Left lung (tissue), 4 donors: ENCODE measurements at regions not wholly inside any gene's neighbourhood (a gene's known extent, or its start where the extent isn't known, plus 50 kb on each side); places are given as distances from the start of the nearest gene placed in this dataset.

ENCODE experiments used
- ATAC-seq: fragments of 200-7000 bp; cut with Tn5 transposase; one replicate; pipeline ENCODE4 v1.9.1; 2020; ENCODE audit warnings: moderate library complexity
- DNase-seq, 4 donors: peaks; one replicate each; pipeline ENCODE4 v3.0.0-alpha.2; 2013 to 2020
- H3K27ac ChIP-seq, 2 donors: fragments of 200-600 bp; sonication (generic) in 1 of 2; one replicate each; pipeline versions ENCODE4 v1.5.0 to v1.8.0; 2020 to 2021
- H3K27me3 ChIP-seq, 2 donors: fragments of 200-600 bp; sonication (generic) in 1 of 2; one replicate each; pipeline versions ENCODE4 v1.5.0 to v1.8.0; 2020 to 2021
- H3K36me3 ChIP-seq, 2 donors: fragments of 200-600 bp; sonication (generic) in 1 of 2; one replicate each; pipeline versions ENCODE4 v1.5.0 to v1.8.0; 2020 to 2021
- H3K4me1 ChIP-seq, 2 donors: fragments of 200-600 bp; one replicate each; pipeline ENCODE4 v1.8.0; 2021
- H3K4me3 ChIP-seq, 2 donors: fragments of 200-600 bp; sonication (generic) in 1 of 2; one replicate each; pipeline versions ENCODE4 v1.5.0 to v1.8.0; 2020 to 2021; ENCODE audit warnings: mild to moderate bottlenecking in 1 of 2
- H3K9me3 ChIP-seq, 2 donors: fragments of 200-600 bp; sonication (generic) in 1 of 2; one replicate each; pipeline versions ENCODE4 v1.5.0 to v1.8.0; 2020 to 2021
- intact Hi-C, 2 donors: fragments of 100-400 bp; cut with DNase I; formaldehyde crosslinking; loops; one replicate each; pipeline versions ENCODE4 v1.11.2 to v1.14.2; 2022
- TF ChIP-seq, protein P1 (sequence below), 2 donors: fragments of 200-600 bp; sonication (generic) in 1 of 2; IDR thresholded peaks; one replicate each; pipeline versions ENCODE4 v1.5.0 to v1.8.0; 2021; ENCODE audit warnings: antibody characterized with exemption in 2 of 2
- donor health status: DM: no; HTN: yes; CAD: no.
- donor health status: DM: no; HTN: no; CAD: no.

DNA sequence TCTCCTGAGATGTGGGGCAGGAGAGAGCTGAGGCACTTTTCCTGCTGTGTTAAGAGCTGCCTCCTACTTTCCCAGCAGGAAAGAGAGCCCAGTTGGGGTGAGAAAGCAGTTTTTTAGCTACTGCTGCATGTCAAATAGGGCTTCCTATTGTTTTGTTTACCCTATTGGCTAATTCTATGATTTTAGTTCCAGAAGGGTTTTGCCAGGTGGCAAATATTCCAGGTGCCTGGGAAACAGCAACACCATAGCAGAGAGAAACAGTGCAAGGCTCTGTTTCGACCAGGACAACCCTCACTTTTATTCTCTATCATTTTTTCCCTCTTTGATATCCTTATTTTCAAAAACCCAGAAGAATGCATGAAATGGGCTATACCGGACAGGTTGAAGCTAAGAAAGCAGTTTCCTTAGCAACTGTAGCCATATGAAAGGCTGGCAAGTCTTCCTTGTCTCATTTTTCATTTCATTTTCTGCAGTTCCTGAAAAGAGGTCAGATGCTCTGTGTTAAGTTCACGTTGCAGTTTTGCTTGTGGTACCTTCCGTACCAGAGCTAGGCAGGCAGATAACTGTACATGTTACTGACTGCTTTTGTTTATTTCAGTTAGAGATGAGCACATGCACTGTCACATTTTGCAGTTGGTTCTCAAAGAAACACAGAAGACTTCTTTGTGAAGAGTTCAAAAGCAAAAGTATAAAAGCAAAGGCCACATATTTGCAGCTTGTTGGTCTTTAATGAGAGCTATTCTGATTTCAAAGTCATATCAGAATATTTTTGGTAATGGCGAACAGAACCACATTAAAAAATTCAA lies 84.8 kb downstream of the AQP4 start:
- no peak overlapping the region for H3K4me3 ChIP-seq
- no peaks in the 10 kb centered on the region for H3K4me1 ChIP-seq
- ATAC-seq (no peak), DNase-seq (no peak)
- no peak overlapping the region for H3K27ac ChIP-seq
- no peaks in the 10 kb centered on the region for H3K27me3 ChIP-seq
- no peaks in the 10 kb centered on the region for H3K9me3 ChIP-seq
- no peaks in the 10 kb centered on the region for H3K36me3 ChIP-seq
- TF ChIP-seq, protein P1, sequence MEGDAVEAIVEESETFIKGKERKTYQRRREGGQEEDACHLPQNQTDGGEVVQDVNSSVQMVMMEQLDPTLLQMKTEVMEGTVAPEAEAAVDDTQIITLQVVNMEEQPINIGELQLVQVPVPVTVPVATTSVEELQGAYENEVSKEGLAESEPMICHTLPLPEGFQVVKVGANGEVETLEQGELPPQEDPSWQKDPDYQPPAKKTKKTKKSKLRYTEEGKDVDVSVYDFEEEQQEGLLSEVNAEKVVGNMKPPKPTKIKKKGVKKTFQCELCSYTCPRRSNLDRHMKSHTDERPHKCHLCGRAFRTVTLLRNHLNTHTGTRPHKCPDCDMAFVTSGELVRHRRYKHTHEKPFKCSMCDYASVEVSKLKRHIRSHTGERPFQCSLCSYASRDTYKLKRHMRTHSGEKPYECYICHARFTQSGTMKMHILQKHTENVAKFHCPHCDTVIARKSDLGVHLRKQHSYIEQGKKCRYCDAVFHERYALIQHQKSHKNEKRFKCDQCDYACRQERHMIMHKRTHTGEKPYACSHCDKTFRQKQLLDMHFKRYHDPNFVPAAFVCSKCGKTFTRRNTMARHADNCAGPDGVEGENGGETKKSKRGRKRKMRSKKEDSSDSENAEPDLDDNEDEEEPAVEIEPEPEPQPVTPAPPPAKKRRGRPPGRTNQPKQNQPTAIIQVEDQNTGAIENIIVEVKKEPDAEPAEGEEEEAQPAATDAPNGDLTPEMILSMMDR (IDR thresholded peaks at IDR 0.05) = no peak
- intact Hi-C loops = no loop called here

DNA sequence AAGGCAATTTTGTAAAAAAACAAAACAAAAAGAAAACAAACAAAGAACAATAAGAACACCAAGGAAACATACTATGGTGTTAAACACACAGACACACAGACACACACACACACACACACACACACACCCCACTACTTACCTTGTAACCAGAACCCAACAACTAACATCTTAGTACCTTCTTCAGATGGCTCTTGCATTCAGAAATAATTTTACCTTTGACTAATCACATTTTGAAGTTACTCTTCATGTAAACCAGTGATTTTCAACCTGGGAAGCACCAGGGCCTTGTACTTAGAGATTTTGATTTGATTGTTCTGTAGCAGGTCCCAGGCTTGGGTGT lies 87.5 kb downstream of the AQP4 start:
- TF ChIP-seq, protein P1 (IDR thresholded peaks at IDR 0.05) = no peak
- no peaks in the 10 kb centered on the region for H3K27me3 ChIP-seq
- H3K9me3 ChIP-seq = no peaks in the 10 kb centered on the region
- H3K36me3 ChIP-seq = no peaks in the 10 kb centered on the region
- no peaks in the 10 kb centered on the region for H3K4me1 ChIP-seq
- no peak overlapping the region for H3K27ac ChIP-seq
- no peak for ATAC-seq
- DNase-seq = no peak
- H3K4me3 ChIP-seq = no peak overlapping the region
- intact Hi-C loops = no loop called here

DNA sequence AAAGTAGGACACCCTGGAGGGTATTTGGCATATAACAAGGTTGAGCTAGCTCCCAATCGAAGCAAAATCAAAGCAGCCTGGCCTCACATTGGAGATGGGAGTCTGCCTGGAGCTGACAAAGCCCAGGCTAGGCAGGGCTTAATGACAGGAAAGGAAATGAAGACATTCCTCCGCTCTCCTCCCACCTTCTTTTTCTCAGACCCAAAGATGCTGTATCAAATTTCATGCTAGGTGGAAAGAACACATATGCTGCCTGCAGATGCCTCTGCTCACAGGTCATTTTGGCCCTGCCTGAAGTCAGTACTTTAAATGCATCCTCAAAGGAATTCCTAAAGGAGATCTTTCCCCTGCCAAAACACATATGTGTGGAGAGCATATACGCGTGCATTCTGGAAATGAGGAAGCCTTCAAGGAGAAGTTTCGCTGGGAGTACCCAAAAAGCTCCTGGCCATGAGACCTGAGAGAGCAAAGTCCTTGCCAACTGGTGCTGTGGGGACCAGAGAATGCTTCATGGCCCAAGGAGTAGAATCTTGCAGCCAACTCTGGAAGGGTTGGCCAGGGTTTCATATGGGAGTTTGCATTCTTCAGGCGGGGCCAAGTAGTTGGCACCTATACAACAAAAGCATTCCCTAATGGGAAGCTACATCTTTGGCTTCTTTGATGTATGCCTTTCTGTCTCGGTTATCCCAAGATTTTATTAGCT lies 88.0 kb downstream of the AQP4 start:
- TF ChIP-seq, protein P1 (IDR thresholded peaks at IDR 0.05) = no peak

DNA sequence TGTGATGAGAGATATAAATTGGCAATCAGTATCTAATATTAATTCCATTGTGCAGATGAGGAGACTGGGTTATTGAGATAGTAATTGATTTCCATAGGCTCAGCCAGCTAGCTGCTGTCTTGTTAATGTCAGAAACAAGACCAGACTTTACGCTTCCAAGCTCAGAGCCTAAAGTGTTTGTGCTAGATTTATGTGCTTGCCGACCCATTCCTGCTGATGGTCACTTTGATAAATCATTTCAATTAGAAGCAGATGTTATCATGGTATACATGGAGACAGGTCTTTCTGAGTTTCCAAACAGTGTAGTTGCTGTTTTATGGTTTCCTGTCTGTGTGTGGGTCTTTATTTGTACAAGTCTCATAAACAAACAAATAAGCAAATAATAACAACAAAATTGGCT lies 92.8 kb downstream of the AQP4 start:
- DNase-seq (no peak), ATAC-seq (no peak)
- Histone ChIP-seq H3K4me3 (no peak overlapping the region), H3K4me1 (no peaks in the 10 kb centered on the region), H3K27me3 (no peaks in the 10 kb centered on the region), H3K36me3 (no peaks in the 10 kb centered on the region), H3K9me3 (no peaks in the 10 kb centered on the region), H3K27ac (no peak overlapping the region)
- TF ChIP-seq, protein P1 (IDR thresholded peaks at IDR 0.05) = no peak
- intact Hi-C loops = no loop called here

More for the DNA sequence above, 88.0 kb downstream of the AQP4 start:
- no peak overlapping the region for H3K27ac ChIP-seq
- H3K9me3 ChIP-seq = no peaks in the 10 kb centered on the region
- ATAC-seq (no peak), DNase-seq (no peak)
- H3K36me3 ChIP-seq = no peaks in the 10 kb centered on the region
- no peaks in the 10 kb centered on the region for H3K4me1 ChIP-seq
- no peaks in the 10 kb centered on the region for H3K27me3 ChIP-seq
- intact Hi-C loops = no loop called here
- H3K4me3 ChIP-seq = no peak overlapping the region

DNA sequence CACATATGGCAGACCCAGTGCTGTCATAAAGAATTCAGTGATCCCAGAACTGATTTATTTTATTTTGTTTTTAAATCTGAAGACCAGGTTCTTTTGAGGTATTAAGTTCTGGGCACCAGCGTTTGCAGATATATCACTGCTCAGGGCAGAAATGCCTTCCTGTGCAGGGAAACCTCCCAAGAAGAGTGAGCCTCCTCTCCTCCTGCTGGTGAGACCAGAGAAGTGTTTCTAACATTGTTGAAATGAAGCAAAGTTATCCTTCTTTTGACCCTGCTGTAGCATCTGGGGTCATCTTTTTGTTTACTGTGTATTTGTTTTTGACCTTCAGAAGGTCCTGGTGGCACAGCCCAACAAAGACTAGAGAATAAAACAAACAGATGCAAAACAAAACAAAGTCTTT lies 94.0 kb downstream of the AQP4 start:
- H3K4me3 ChIP-seq = no peak overlapping the region
- no peak overlapping the region for H3K27ac ChIP-seq
- TF ChIP-seq, protein P1 (IDR thresholded peaks at IDR 0.05) = peak; percentile 26 to 29
- peak; percentile 86 for ATAC-seq
- H3K36me3 ChIP-seq = no peaks in the 10 kb centered on the region
- H3K9me3 ChIP-seq = peaks cover 0 to 5% of the 10 kb centered on the region in 2 donors
- intact Hi-C loops = no loop called here
- H3K27me3 ChIP-seq = no peaks in the 10 kb centered on the region
- H3K4me1 ChIP-seq = no peaks in the 10 kb centered on the region
- no peak for DNase-seq
